ENCODE measurements at regions not wholly inside any gene's neighbourhood (a gene's known extent, or its start where the extent isn't known, plus 50 kb on each side); places are given as distances from the start of the nearest gene placed in this dataset.
A peak's percentile ranks its signal among the peaks of the same experiment; 100 is the strongest.

DNA sequence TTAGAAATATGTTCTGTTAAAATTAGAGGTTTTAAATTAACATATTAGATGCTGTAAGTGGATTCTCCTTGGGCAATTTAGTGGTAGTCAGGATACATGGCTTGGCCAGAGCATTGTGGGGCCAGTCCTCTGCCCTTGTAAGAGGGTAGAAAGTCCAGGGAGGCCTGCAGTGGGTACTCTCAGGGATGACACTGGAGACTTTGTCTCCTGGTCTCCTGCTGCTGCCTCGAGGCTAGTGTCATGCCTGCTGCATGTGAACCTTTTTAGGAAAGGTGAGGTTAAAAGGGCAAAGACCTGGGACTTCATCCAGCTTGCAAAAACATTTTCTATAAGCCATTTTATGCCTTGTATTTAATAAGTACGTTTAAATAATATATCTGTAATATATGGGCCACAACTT lies 96.8 kb upstream of the PROK2 start:
- H3K9me3 ChIP-seq (ENCODE audit: control insufficient read depth, insufficient read depth, low read length), result no peaks in the 10 kb centered on the region
- H3K27me3 ChIP-seq (ENCODE audit: control insufficient read depth, insufficient read depth, low read length), result no peaks in the 10 kb centered on the region
- no peak overlapping the region for H3K27ac ChIP-seq (ENCODE audit: low read depth, low read length)
- no peak overlapping the region for H3K4me3 ChIP-seq (ENCODE audit: low read depth, low read length)
- peaks cover 34% of the 10 kb centered on the region for H3K4me1 ChIP-seq (ENCODE audit: control insufficient read depth, insufficient read depth, low read length)
- no peaks in the 10 kb centered on the region for H3K36me3 ChIP-seq (ENCODE audit: control insufficient read depth, insufficient read depth, low read length)
- H3K9ac ChIP-seq (ENCODE audit: low read depth, low read length), result no peak overlapping the region

DNA sequence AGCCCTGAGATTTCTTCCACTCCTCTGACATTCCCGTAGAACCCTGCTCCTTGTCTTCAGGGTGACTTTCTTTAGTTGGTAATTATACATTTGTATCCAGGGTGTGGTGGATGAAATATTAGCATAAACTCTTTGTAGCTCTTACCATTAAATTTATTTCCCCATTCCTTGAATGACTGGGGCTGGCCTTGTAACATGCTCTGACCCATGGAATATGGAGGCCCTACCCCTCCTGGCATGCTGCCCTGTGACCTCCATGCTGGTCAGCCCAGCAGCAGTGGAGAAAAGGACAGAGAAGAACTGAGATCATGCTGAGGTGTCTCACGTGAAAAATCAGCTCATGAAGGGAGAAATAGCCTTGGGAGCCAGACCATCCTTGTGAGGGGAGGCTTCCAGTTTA lies 96.1 kb upstream of the PROK2 start:
- no peak overlapping the region for H3K4me3 ChIP-seq (ENCODE audit: low read depth, low read length)
- no peaks in the 10 kb centered on the region for H3K9me3 ChIP-seq (ENCODE audit: control insufficient read depth, insufficient read depth, low read length)
- H3K36me3 ChIP-seq (ENCODE audit: control insufficient read depth, insufficient read depth, low read length), result no peaks in the 10 kb centered on the region
- H3K27me3 ChIP-seq (ENCODE audit: control insufficient read depth, insufficient read depth, low read length), result no peaks in the 10 kb centered on the region
- H3K4me1 ChIP-seq (ENCODE audit: control insufficient read depth, insufficient read depth, low read length), result peaks cover 37% of the 10 kb centered on the region
- no peak overlapping the region for H3K9ac ChIP-seq (ENCODE audit: low read depth, low read length)
- no peak overlapping the region for H3K27ac ChIP-seq (ENCODE audit: low read depth, low read length)

- no peaks in the 10 kb centered on the region for H3K27me3 ChIP-seq (ENCODE audit: control insufficient read depth, insufficient read depth, low read length)
- no peaks in the 10 kb centered on the region for H3K9me3 ChIP-seq (ENCODE audit: control insufficient read depth, insufficient read depth, low read length)
- H3K36me3 ChIP-seq (ENCODE audit: control insufficient read depth, insufficient read depth, low read length), result no peaks in the 10 kb centered on the region
- no peak overlapping the region for H3K27ac ChIP-seq (ENCODE audit: low read depth, low read length)
- peaks cover 29% of the 10 kb centered on the region for H3K4me1 ChIP-seq (ENCODE audit: control insufficient read depth, insufficient read depth, low read length)
- no peak overlapping the region for H3K4me3 ChIP-seq (ENCODE audit: low read depth, low read length)
- H3K9ac ChIP-seq (ENCODE audit: low read depth, low read length), result no peak overlapping the region
Observed at GRCh38 chr3:71879089-71879488, 94.1 kb upstream of the PROK2 start.

DNA sequence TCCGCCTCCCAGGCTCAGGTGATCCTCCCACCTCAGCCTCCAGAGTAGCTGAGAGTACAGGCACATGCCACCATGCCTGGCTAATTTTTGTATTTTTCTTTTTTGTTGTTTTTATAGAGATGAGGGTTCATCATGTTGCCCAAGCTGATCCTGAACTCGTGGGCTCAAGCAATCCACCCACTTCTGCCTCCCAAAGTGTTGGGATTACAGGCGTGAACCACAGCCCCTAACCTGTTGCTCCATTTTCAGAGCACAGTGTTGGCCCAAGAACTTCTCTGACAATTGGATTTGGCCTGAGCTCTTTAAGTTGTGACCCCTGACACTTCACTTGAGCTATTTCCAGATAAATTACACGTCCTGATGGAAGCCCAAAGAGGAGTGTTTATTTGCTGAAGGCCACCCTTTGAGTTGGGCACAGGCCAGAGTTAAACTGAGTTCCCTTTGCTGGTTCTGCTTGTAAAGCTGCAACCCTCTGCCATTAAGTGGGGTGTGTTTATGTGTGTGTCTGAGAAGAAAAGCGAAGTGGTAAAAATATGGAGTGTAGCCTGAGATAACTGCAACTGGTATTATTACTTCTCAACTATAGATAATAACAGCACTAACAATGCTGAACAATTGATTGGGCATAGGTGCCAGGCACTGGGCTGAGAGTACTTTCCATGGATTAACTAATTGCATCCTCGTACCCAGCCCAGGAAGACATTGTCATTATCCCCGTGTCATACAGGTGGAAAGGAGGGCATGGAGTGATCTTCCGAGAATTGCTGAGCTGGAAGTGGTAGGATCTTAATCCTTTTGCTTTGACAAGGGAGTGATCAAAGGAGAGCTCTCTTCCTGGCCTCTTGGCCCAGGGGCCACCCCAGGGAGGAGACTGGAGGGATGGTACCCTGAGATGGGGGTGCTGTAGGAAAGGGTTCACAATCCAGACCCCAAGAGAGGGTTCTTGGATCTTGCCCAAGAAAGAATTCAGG lies 91.5 kb upstream of the PROK2 start:
- Histone ChIP-seq H3K4me3 (ENCODE audit: low read depth, low read length) (no peak overlapping the region), H3K36me3 (ENCODE audit: control insufficient read depth, insufficient read depth, low read length) (no peaks in the 10 kb centered on the region), H3K27me3 (ENCODE audit: control insufficient read depth, insufficient read depth, low read length) (no peaks in the 10 kb centered on the region), H3K4me1 (ENCODE audit: control insufficient read depth, insufficient read depth, low read length) (peaks cover 41% of the 10 kb centered on the region), H3K9ac (ENCODE audit: low read depth, low read length) (no peak overlapping the region), H3K9me3 (ENCODE audit: control insufficient read depth, insufficient read depth, low read length) (no peaks in the 10 kb centered on the region), H3K27ac (ENCODE audit: low read depth, low read length) (peak overlapping the region; percentile 15)

- Histone ChIP-seq H3K9me3 (ENCODE audit: control insufficient read depth, insufficient read depth, low read length) (no peaks in the 10 kb centered on the region), H3K36me3 (ENCODE audit: control insufficient read depth, insufficient read depth, low read length) (no peaks in the 10 kb centered on the region), H3K4me3 (ENCODE audit: low read depth, low read length) (no peak overlapping the region), H3K27me3 (ENCODE audit: control insufficient read depth, insufficient read depth, low read length) (no peaks in the 10 kb centered on the region), H3K9ac (ENCODE audit: low read depth, low read length) (no peak overlapping the region), H3K4me1 (ENCODE audit: control insufficient read depth, insufficient read depth, low read length) (peaks cover 41% of the 10 kb centered on the region), H3K27ac (ENCODE audit: low read depth, low read length) (peak overlapping the region; percentile 5)
Observed at GRCh38 chr3:71875461-71875947, 90.6 kb upstream of the PROK2 start.

DNA sequence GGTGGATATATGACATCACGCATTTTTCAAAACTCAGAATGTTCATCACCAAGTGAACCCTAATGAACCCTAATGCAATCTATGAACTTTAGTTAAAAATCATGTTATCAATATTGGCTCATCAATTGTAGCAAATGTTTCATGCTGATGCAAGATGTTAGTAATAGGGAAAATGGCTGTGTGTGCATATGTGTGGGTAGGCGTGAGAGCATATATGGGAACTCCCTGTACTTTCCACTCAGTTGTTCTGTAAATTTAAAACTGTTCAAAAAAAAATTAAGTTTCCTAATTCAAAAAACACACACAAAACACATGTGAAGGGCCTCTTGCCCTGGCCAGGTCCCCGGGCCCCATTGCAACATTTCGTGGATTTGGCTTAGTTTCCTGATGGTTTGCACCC lies 89.7 kb upstream of the PROK2 start:
- Histone ChIP-seq H3K4me3 (ENCODE audit: low read depth, low read length) (no peak overlapping the region), H3K4me1 (ENCODE audit: control insufficient read depth, insufficient read depth, low read length) (peaks cover 41% of the 10 kb centered on the region), H3K27me3 (ENCODE audit: control insufficient read depth, insufficient read depth, low read length) (no peaks in the 10 kb centered on the region), H3K27ac (ENCODE audit: low read depth, low read length) (no peak overlapping the region), H3K9ac (ENCODE audit: low read depth, low read length) (no peak overlapping the region), H3K9me3 (ENCODE audit: control insufficient read depth, insufficient read depth, low read length) (no peaks in the 10 kb centered on the region), H3K36me3 (ENCODE audit: control insufficient read depth, insufficient read depth, low read length) (no peaks in the 10 kb centered on the region)

GRCh38 chr3:71873093-71873611 lies 88.2 kb upstream of the PROK2 start:
- peaks cover 30% of the 10 kb centered on the region for H3K4me1 ChIP-seq (ENCODE audit: control insufficient read depth, insufficient read depth, low read length)
- no peaks in the 10 kb centered on the region for H3K9me3 ChIP-seq (ENCODE audit: control insufficient read depth, insufficient read depth, low read length)
- H3K36me3 ChIP-seq (ENCODE audit: control insufficient read depth, insufficient read depth, low read length), result no peaks in the 10 kb centered on the region
- H3K27ac ChIP-seq (ENCODE audit: low read depth, low read length), result no peak overlapping the region
- H3K27me3 ChIP-seq (ENCODE audit: control insufficient read depth, insufficient read depth, low read length), result no peaks in the 10 kb centered on the region
- H3K9ac ChIP-seq (ENCODE audit: low read depth, low read length), result no peak overlapping the region
- no peak overlapping the region for H3K4me3 ChIP-seq (ENCODE audit: low read depth, low read length)

GRCh38 chr3:71872256-71872655 lies 87.3 kb upstream of the PROK2 start:
- Histone ChIP-seq H3K27ac (ENCODE audit: low read depth, low read length) (no peak overlapping the region), H3K27me3 (ENCODE audit: control insufficient read depth, insufficient read depth, low read length) (no peaks in the 10 kb centered on the region), H3K4me3 (ENCODE audit: low read depth, low read length) (no peak overlapping the region), H3K9ac (ENCODE audit: low read depth, low read length) (no peak overlapping the region), H3K36me3 (ENCODE audit: control insufficient read depth, insufficient read depth, low read length) (no peaks in the 10 kb centered on the region), H3K9me3 (ENCODE audit: control insufficient read depth, insufficient read depth, low read length) (no peaks in the 10 kb centered on the region), H3K4me1 (ENCODE audit: control insufficient read depth, insufficient read depth, low read length) (peaks cover 23% of the 10 kb centered on the region)

DNA sequence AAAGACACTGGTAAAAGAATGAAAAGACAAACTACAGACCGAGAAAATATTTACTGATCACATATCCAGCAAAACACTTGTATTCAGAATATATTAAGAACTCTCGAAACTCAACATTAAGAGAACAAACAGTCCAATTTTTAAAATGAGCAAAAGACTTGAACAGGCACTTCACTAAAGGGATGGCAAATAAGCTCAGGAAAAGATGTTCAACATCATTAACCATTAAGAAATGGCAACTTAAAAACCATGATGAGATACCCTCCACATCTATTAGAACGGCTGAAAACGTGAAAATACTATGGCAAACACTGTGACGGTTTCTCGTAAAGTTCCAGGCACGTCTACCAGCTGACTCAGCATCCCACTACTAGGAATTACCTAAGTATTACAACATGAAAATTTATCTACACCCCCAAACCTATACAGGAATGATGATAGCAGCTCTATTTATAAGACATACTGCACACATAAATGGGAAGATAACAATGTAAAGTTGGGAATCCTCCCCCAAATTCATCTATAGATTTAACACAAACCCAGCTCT lies 86.1 kb upstream of the PROK2 start:
- H3K9ac ChIP-seq (ENCODE audit: low read depth, low read length), result no peak overlapping the region
- H3K9me3 ChIP-seq (ENCODE audit: control insufficient read depth, insufficient read depth, low read length), result no peaks in the 10 kb centered on the region
- peaks cover 15% of the 10 kb centered on the region; the same call in 1 of the 2 replicates for H3K4me1 ChIP-seq (ENCODE audit: control insufficient read depth, insufficient read depth, low read length)
- H3K27me3 ChIP-seq (ENCODE audit: control insufficient read depth, insufficient read depth, low read length), result no peaks in the 10 kb centered on the region
- H3K36me3 ChIP-seq (ENCODE audit: control insufficient read depth, insufficient read depth, low read length), result no peaks in the 10 kb centered on the region
- no peak overlapping the region for H3K27ac ChIP-seq (ENCODE audit: low read depth, low read length)
- H3K4me3 ChIP-seq (ENCODE audit: low read depth, low read length), result no peak overlapping the region

GRCh38 chr3:71868876-71869275 lies 83.9 kb upstream of the PROK2 start:
- no peak overlapping the region for H3K4me3 ChIP-seq (ENCODE audit: low read depth, low read length)
- H3K27ac ChIP-seq (ENCODE audit: low read depth, low read length), result no peak overlapping the region
- no peaks in the 10 kb centered on the region for H3K9me3 ChIP-seq (ENCODE audit: control insufficient read depth, insufficient read depth, low read length)
- H3K36me3 ChIP-seq (ENCODE audit: control insufficient read depth, insufficient read depth, low read length), result no peaks in the 10 kb centered on the region
- peaks cover 23% of the 10 kb centered on the region for H3K4me1 ChIP-seq (ENCODE audit: control insufficient read depth, insufficient read depth, low read length)
- no peaks in the 10 kb centered on the region for H3K27me3 ChIP-seq (ENCODE audit: control insufficient read depth, insufficient read depth, low read length)
- no peak overlapping the region for H3K9ac ChIP-seq (ENCODE audit: low read depth, low read length)

GRCh38 chr3:71865727-71866126 lies 80.8 kb upstream of the PROK2 start:
- Histone ChIP-seq H3K9me3 (ENCODE audit: control insufficient read depth, insufficient read depth, low read length) (no peaks in the 10 kb centered on the region), H3K36me3 (ENCODE audit: control insufficient read depth, insufficient read depth, low read length) (no peaks in the 10 kb centered on the region), H3K27ac (ENCODE audit: low read depth, low read length) (no peak overlapping the region), H3K27me3 (ENCODE audit: control insufficient read depth, insufficient read depth, low read length) (no peaks in the 10 kb centered on the region), H3K4me3 (ENCODE audit: low read depth, low read length) (no peak overlapping the region), H3K9ac (ENCODE audit: low read depth, low read length) (no peak overlapping the region), H3K4me1 (ENCODE audit: control insufficient read depth, insufficient read depth, low read length) (peaks cover 25% of the 10 kb centered on the region)

Data from HUES48 (cell line).